ENCODE measurements at regions not wholly inside any gene's neighbourhood (a gene's known extent, or its start where the extent isn't known, plus 50 kb on each side); places are given as distances from the start of the nearest gene placed in this dataset.
A peak's percentile ranks its signal among the peaks of the same experiment; 100 is the strongest.

DNA sequence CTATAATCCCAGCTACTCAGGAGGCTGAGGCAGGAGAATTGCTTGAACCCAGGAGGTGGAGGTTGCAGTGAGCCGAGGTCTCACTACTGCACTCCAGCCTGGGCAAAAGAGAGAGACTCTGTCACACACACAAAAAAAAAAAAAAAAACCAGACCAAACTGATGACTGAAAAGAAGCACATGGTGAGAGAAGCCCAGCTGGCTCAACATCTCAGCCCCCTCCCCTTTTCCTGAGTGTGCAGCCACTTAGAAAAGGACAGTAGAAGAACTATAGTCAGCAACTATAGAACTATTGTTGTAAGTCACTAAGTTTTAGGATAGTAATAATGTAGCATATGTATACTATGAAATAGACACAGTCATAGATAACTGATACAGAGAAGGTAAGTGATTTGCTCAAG, 87.2 kb upstream of the RALGPS2 start:
- no peak for DNase-seq (ENCODE audit: extremely low spot score, unreplicated experiment)
- Mint-ChIP-seq H3K36me3 (ENCODE audit: unreplicated experiment) (no peaks in the 10 kb centered on the region), H3K27me3 (ENCODE audit: unreplicated experiment) (no peaks in the 10 kb centered on the region), H3K9me3 (ENCODE audit: unreplicated experiment) (no peaks in the 10 kb centered on the region), H3K4me1 (ENCODE audit: unreplicated experiment) (peaks cover 21% of the 10 kb centered on the region), H3K4me3 (ENCODE audit: unreplicated experiment) (no peak overlapping the region), H3K27ac (ENCODE audit: unreplicated experiment) (no peak overlapping the region)
- no peak for TF ChIP-seq CTCF (IDR thresholded peaks at IDR 0.05)

GRCh38 chr1:178639326-178639725, 85.7 kb upstream of the RALGPS2 start:
- DNase-seq (ENCODE audit: extremely low spot score, unreplicated experiment) = no peak

GRCh38 chr1:178642282-178642681, 82.8 kb upstream of the RALGPS2 start:
- Mint-ChIP-seq H3K4me1 (ENCODE audit: unreplicated experiment) (peaks cover 36% of the 10 kb centered on the region), H3K27ac (ENCODE audit: unreplicated experiment) (no peak overlapping the region), H3K36me3 (ENCODE audit: unreplicated experiment) (no peaks in the 10 kb centered on the region), H3K27me3 (ENCODE audit: unreplicated experiment) (no peaks in the 10 kb centered on the region), H3K4me3 (ENCODE audit: unreplicated experiment) (no peak overlapping the region), H3K9me3 (ENCODE audit: unreplicated experiment) (no peaks in the 10 kb centered on the region)
- no peak for DNase-seq (ENCODE audit: extremely low spot score, unreplicated experiment)
- no peak for TF ChIP-seq CTCF (IDR thresholded peaks at IDR 0.05)

More at GRCh38 chr1:178639326-178639725, 85.7 kb upstream of the RALGPS2 start:
- no peaks in the 10 kb centered on the region for H3K36me3 Mint-ChIP-seq (ENCODE audit: unreplicated experiment)
- H3K27ac Mint-ChIP-seq (ENCODE audit: unreplicated experiment) = no peak overlapping the region
- H3K27me3 Mint-ChIP-seq (ENCODE audit: unreplicated experiment) = no peaks in the 10 kb centered on the region
- peaks cover 27% of the 10 kb centered on the region for H3K4me1 Mint-ChIP-seq (ENCODE audit: unreplicated experiment)
- no peak for TF ChIP-seq CTCF (IDR thresholded peaks at IDR 0.05)
- no peaks in the 10 kb centered on the region for H3K9me3 Mint-ChIP-seq (ENCODE audit: unreplicated experiment)
- H3K4me3 Mint-ChIP-seq (ENCODE audit: unreplicated experiment) = no peak overlapping the region

GRCh38 chr1:178643349-178643748, 81.7 kb upstream of the RALGPS2 start:
- DNase-seq (ENCODE audit: extremely low spot score, unreplicated experiment) = no peak
- H3K27me3 Mint-ChIP-seq (ENCODE audit: unreplicated experiment) = no peaks in the 10 kb centered on the region
- no peaks in the 10 kb centered on the region for H3K36me3 Mint-ChIP-seq (ENCODE audit: unreplicated experiment)
- H3K4me1 Mint-ChIP-seq (ENCODE audit: unreplicated experiment) = peaks cover 36% of the 10 kb centered on the region
- no peak for TF ChIP-seq CTCF (IDR thresholded peaks at IDR 0.05)
- no peak overlapping the region for H3K27ac Mint-ChIP-seq (ENCODE audit: unreplicated experiment)
- no peak overlapping the region for H3K4me3 Mint-ChIP-seq (ENCODE audit: unreplicated experiment)
- H3K9me3 Mint-ChIP-seq (ENCODE audit: unreplicated experiment) = no peaks in the 10 kb centered on the region

DNA sequence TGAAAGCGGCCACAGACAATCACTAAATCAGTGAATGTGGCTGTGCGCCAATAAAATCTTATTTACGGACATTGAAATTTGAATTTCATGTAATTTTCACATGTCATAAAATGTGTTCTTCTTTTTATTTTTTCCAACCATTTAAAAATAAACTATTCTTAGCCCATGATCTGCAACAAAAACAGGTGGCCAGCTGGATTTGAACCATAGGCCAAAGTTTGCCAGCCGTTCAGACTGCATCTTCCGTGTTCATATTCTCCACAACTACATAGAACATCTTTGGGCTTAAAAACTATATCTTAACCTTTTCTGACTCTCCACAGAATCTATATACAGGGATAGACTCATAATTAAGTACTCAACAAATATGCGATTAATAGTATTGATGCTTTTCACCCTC, 81.2 kb upstream of the RALGPS2 start:
- H3K4me1 Mint-ChIP-seq (ENCODE audit: unreplicated experiment) = peaks cover 36% of the 10 kb centered on the region
- H3K27ac Mint-ChIP-seq (ENCODE audit: unreplicated experiment) = peak overlapping the region; percentile 59
- no peak overlapping the region for H3K4me3 Mint-ChIP-seq (ENCODE audit: unreplicated experiment)
- no peaks in the 10 kb centered on the region for H3K27me3 Mint-ChIP-seq (ENCODE audit: unreplicated experiment)
- no peak for TF ChIP-seq CTCF (IDR thresholded peaks at IDR 0.05)
- no peaks in the 10 kb centered on the region for H3K36me3 Mint-ChIP-seq (ENCODE audit: unreplicated experiment)
- no peaks in the 10 kb centered on the region for H3K9me3 Mint-ChIP-seq (ENCODE audit: unreplicated experiment)
- no peak for DNase-seq (ENCODE audit: extremely low spot score, unreplicated experiment)

Data from osteocyte (in vitro differentiated cells).